ENCODE measurements at regions not wholly inside any gene's neighbourhood (a gene's known extent, or its start where the extent isn't known, plus 50 kb on each side); places are given as distances from the start of the nearest gene placed in this dataset.

GRCh38 chr5:40167283-40167682 lies 512.4 kb upstream of the PTGER4 start:
- no peak for TF ChIP-seq CTCF (IDR thresholded peaks at IDR 0.05)
- TF ChIP-seq POLR2A (IDR thresholded peaks at IDR 0.05), result no peak

Measured in heart left ventricle (tissue), 13 donors.